NCI-H748 treated with DMSO at 0.1 percent for 48 hours (cell line): ENCODE measurements at regions not wholly inside any gene's neighbourhood (a gene's known extent, or its start where the extent isn't known, plus 50 kb on each side); places are given as distances from the start of the nearest gene placed in this dataset.

ENCODE experiments used
- DNase-seq: peaks from one replicate; lab custom pipeline; 2025; lab: John Stamatoyannopoulos, UW

DNA sequence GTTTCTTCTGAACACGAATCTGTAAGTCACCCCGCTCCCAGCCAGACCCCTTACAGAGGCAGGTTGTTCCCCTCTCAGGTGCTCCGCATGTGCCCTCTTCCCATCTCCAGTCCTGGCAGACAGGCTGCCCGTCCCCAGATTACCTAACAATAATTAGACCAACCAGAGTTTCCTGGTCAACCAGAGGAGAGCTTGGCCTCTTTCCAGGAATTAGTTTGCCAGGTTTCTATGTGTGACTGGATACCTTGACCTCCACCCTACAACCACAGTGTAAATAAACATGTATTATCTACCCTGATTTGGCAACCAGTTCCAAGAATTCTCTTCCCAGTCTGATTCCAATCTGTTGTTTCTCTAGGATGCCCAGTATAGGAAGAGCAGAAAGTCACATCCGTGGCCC is 178.0 kb upstream of the UMPS start:
- peak; percentile 66 for DNase-seq

DNA sequence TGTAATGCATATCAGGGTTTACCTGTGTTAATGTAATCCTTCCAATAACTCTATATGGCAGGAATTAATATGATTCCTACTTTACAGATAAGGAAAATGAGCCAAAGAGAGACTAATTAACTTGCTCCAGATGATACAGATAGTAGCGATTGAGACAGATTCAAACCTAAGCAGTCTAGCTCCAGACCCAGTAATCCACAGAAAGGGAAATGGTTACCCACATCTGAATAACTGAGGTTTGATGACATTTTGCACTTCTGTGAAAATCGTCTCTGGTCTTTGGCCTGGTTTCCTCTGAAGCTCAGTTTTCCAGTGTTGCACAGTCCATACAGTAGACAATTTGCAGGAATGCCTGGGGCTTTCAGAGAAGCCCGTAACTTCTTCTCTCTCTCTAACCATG is 177.1 kb upstream of the UMPS start:
- DNase-seq = no peak

DNA sequence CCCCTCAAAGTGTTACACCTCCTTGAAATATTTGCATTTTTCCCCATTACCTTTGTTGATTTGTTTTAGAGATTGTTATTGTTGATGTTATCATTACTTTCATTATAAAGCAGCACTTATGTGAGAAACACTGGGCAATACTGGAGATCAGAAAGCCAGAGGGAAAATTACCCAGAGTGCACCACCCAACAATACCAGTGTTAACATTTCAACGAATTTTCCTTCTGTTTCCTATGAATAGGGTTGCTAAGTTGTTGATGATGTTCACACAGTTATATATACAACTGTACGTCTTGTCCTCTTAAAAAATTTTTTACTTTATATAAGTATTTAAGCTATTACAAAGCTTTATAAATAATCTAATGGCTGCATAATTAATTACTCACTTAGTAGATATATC is 173.6 kb upstream of the UMPS start:
- no peak for DNase-seq

- no peak for DNase-seq
Measured at GRCh38 chr3:124557433-124558232, 172.6 kb upstream of the UMPS start.

DNA sequence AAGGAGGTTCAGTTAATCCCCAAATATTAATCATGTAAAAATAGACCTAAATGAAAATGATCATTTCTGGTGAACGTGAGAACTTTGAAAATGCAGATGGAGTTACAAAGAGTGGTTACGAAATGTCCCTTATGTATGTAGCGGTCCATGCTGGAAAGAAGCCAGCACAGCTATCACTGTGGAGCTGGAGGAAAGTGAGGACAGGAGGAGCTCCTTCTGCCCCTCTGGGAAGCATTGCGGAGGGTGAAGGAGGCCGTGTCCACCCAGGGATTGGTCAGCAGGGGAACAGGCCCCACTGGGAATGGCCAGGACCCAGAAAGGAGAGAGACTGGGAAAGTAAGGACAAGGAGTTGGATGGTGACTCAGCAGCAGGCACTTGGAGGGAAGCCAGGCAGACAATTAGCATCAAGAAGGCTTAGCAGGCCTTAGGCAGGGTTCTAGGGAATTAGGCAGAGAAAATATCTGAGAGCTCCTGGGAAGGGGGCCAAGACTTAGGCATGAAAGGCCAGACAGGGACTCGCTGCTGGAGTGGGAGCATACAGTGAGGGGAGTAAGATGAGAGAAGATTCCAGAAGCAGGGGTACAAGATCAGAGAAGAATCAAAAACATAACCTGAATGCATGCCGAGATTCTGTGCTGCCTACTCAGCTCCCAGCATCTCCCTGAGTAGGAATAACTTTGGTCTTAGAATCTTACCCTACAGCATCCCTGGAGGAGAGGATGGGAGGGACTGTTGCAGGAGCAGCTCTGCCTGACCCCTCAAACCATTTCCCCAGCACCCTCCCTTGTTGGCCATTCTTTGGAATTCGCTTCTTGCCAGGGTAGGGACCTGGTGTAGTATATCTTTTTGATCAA is 171.0 kb upstream of the UMPS start:
- DNase-seq = no peak

DNA sequence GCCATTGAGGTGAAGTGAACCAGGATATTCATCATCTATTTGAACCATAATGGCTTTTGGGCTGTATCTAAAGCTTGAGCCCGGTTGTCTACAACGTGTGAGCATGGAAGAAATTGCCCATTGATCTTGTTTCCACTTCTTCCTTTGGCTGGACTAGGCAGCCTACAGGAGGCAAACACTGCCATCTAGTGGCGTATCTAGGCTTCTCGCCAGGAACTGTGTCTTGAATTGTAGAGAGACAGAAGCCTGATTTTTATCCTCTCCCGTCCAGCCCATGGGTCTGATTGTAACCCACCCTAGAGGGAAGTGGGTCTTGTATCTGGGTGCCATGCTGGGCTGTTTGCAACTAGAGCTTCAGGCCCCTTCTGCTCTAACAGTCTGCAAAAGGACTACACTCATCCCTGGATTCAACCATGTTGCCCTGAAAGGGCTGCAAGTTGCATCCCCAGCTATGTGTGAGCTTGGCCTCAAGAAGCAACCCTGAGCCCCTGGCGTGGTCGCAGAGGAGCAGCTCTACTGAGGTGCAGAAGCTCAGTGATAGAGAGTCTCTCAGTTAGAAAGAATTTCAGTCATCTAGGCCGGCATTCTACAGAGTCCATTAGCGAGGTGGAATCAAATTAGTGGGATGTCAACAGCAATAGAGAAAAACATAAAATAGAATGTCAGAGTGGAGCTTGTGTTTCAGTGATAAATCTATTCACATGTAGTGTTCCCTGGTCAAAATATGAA is 170.2 kb upstream of the UMPS start:
- peak; percentile 14 for DNase-seq

DNA sequence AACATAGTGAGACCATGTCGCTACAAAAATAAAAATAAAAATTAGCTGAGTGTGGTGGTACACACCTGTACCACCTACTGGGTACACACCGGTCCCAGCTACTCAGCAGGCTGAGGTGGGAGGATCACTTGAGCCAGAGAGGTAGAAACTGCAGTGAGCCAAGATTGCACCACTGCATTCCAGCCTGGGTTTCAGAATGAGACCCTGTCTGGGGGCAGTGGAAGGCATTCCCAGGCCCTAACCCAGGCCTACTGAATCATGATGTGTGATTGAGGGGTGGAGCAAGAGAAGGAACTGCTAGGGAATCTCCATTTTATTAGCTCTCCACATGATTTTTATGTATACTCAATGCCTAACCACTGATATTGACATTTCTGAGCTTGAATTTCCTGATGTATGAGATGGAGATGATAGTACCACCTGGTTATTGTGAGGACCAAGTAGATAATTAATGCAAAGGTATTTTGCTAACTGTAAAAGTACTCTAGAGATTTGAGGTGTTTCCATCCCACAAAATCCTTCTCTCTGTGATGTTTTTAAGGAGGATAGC is 169.5 kb upstream of the UMPS start:
- no peak for DNase-seq

- no peak for DNase-seq
Measured at GRCh38 chr3:124562769-124563168, 167.5 kb upstream of the UMPS start.

GRCh38 chr3:124563376-124563775 is 166.9 kb upstream of the UMPS start:
- DNase-seq = no peak

- peak; percentile 40 for DNase-seq
Measured at GRCh38 chr3:124565013-124565412, 165.2 kb upstream of the UMPS start.

- DNase-seq = no peak
Measured at GRCh38 chr3:124565551-124565950, 164.7 kb upstream of the UMPS start.

GRCh38 chr3:124566701-124567100 is 163.6 kb upstream of the UMPS start:
- no peak for DNase-seq

- no peak for DNase-seq
Measured at GRCh38 chr3:124567179-124567578, 163.1 kb upstream of the UMPS start.

DNA sequence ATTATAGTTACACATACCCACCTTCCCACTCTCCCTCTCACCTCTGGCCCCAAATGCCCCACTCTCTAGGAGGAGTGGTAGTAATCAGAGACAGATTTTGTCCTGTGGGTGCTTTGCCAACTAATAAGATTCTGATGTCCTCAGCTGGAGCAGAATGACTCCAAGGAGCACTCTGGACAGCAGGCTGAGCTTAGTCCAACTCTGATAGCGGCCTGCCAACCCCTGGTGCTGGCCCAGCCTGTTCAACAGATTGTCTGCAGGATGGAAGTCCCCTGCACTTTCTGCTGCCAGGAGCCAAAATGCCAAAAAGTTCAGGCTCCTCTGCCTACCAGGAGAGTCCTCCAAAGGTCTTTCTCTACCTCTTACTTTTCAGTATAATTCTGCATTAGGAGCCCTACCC is 160.5 kb upstream of the UMPS start:
- no peak for DNase-seq

- no peak for DNase-seq
Measured at GRCh38 chr3:124570232-124570631, 160.0 kb upstream of the UMPS start.

DNA sequence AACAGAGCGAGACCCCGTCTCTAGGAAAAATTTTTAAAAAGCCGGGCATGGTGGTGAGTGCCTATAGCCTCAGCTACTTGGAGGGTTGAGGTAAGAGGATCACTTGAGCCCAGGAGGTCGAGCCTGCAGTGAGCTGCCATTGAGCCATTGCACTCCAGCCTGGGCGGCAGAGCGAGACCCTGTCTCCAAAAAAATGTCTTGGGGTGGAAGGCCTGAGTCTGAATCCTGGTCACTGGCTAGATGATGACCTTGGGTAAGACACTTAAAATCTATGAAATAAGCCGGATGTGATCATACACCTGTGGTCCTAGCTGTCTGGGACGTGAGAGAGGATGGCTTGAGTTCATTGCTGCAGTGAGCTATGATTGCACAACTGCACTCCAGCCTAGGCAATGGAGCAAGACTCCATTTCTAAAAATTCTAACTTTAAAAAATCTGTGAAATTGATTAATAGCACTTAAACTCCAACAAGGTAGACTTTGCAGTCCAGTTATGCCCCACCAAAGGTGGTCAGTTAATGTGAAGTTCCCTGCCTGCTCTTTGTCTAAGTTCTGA is 157.3 kb upstream of the UMPS start:
- DNase-seq = no peak

GRCh38 chr3:124574012-124574411 is 156.2 kb upstream of the UMPS start:
- no peak for DNase-seq

- no peak for DNase-seq
Measured at GRCh38 chr3:124576565-124577493, 153.4 kb upstream of the UMPS start.

DNA sequence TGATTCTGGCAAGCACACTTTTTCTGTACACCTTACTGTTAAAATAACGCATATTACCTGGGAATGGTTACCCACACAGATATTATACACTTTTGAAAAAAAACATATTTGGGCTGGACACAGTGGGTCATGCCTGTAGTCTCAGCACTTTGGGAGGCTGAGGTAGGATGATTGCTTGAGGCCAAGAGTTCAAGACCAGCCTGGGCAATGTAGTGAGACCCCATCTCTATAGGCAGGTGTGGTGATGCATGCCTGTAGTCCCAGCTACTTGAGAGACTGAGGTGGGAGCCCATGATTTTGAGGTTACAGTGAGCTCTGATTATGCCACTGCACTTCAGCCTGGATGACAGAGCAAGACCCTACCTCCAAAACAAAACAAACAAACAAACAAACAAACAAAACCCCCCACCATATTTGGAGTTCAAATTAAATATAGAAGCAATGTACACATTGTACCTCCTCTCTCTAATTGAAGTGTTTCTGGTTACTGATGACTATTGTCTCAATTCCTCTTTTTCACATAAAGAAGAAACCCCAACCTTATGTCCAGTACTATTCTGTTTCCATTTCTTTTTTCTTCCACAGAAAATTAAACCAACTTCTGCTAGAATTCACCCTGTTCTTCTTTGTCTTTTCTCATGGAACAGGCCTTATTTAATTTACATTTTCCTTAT is 152.6 kb upstream of the UMPS start:
- no peak for DNase-seq

GRCh38 chr3:124579641-124580040 is 150.6 kb upstream of the UMPS start:
- no peak for DNase-seq
